Endothelial cell of umbilical vein (primary cell): ENCODE measurements at regions not wholly inside any gene's neighbourhood (a gene's known extent, or its start where the extent isn't known, plus 50 kb on each side); places are given as distances from the start of the nearest gene placed in this dataset.

Experiments used
- BruUV-seq: library from RNA; stranded (reverse); fragments of 400-500 nt; replicated peaks from 2 replicates; lab custom pipeline; 2021; lab: Mats Ljungman, UMichigan
- CTCF ChIA-PET: fragments of 300-600, 350-600 bp; sonication (Branson Sonifier 250); formaldehyde crosslinking; loops from one replicate; lab custom pipeline; 2021; ENCODE audit warnings: antibody characterized with exemption, inconsistent platforms; lab: Charles Lee
- POLR2A ChIA-PET: fragments of 300-600, 350-600 bp; sonication (Branson Sonifier 250); formaldehyde crosslinking; loops from one replicate; lab custom pipeline; 2021; ENCODE audit warnings: antibody characterized with exemption, inconsistent platforms; lab: Charles Lee
- DNase-seq: peaks from one replicate; pipeline ENCODE4 v3.0.0-alpha.2; 2011; ENCODE audit warnings: low read depth, low spot score
- FAIRE-seq: peaks from 2 replicates; lab custom pipeline; 2011; peaks lifted over from hg19 to GRCh38; lab: Jason Lieb, UNC
- H2AFZ ChIP-seq: 2 replicates; pipeline ENCODE4 v1.6.0; 2012; ENCODE audit warnings: low read depth, low read length, control low read depth, inconsistent platforms
- H3K27ac ChIP-seq: 2 replicates; pipeline ENCODE4 v1.5.1; 2011; ENCODE audit warnings: low read depth, mild to moderate bottlenecking, control low read depth, low read length, moderate library complexity; ENCODE audit not compliant: insufficient read depth
- H3K27me3 ChIP-seq, 2 experiments: 2 replicates each; pipeline versions ENCODE4 v1.6.0 to v1.6.1; 2011; ENCODE audit warnings: low read length in 2 of 2, mixed read lengths in 1 of 2; ENCODE audit not compliant: control insufficient read depth in 2 of 2, insufficient read depth in 2 of 2
- H3K36me3 ChIP-seq, 2 experiments: 2 replicates in 1 of 2; 3 replicates in 1 of 2; pipeline ENCODE4 v1.5.1; 2011; ENCODE audit warnings: low read length in 2 of 2, mild to moderate bottlenecking in 1 of 2, moderate library complexity in 1 of 2; ENCODE audit not compliant: control insufficient read depth in 2 of 2, insufficient read depth in 2 of 2; ENCODE audit errors: extremely low read depth in 1 of 2
- H3K4me1 ChIP-seq: 3 replicates; pipeline ENCODE4 v1.5.1; 2011; ENCODE audit warnings: mild to moderate bottlenecking, low read length; ENCODE audit not compliant: control insufficient read depth, insufficient read depth; ENCODE audit errors: extremely low read depth
- H3K4me2 ChIP-seq: 2 replicates; pipeline ENCODE4 v1.6.1; 2011; ENCODE audit warnings: low read length, control low read depth, mixed read lengths; ENCODE audit not compliant: insufficient read depth
- H3K4me3 ChIP-seq, 3 experiments: fragments of 200-600 bp in 1 of 3; sonication (generic), shearing (Covaris generic) in 1 of 3; replicated peaks in 1 of 3; 2 replicates each; pipeline ENCODE4 v1.5.1; 2011 to 2016; ENCODE audit warnings: control low read depth in 3 of 3, low read length in 3 of 3, mild to moderate bottlenecking in 2 of 3, inconsistent platforms in 1 of 3, low read depth in 1 of 3, moderate library complexity in 1 of 3; ENCODE audit not compliant: insufficient read depth in 1 of 3
- H3K79me2 ChIP-seq: 2 replicates; pipeline ENCODE4 v1.6.0; 2012; ENCODE audit warnings: low read length, inconsistent platforms; ENCODE audit not compliant: control insufficient read depth, insufficient read depth
- H3K9ac ChIP-seq: replicated peaks from 2 replicates; pipeline ENCODE3; 2011; ENCODE audit warnings: low read length, control low read depth; ENCODE audit not compliant: insufficient read depth; ENCODE audit errors: extremely low read depth
- H3K9me1 ChIP-seq: replicated peaks from 3 replicates; pipeline ENCODE4 v1.6.0; 2011; ENCODE audit warnings: mild to moderate bottlenecking, low read length; ENCODE audit not compliant: control insufficient read depth, insufficient read depth; ENCODE audit errors: extremely low read depth
- H3K9me3 ChIP-seq: replicated peaks from 2 replicates; pipeline ENCODE4 v1.5.1; 2012; ENCODE audit warnings: low read length, inconsistent platforms; ENCODE audit not compliant: control insufficient read depth, insufficient read depth
- H4K20me1 ChIP-seq: replicated peaks from 2 replicates; pipeline ENCODE3; 2011; ENCODE audit warnings: mild to moderate bottlenecking, low read length; ENCODE audit not compliant: control insufficient read depth, insufficient read depth; ENCODE audit errors: extremely low read depth
- EZH2 ChIP-seq: IDR thresholded peaks from 2 replicates; pipeline ENCODE4 v1.6.1; 2012; ENCODE audit warnings: borderline replicate concordance, low read depth, mild to moderate bottlenecking, moderate library complexity, low read length, inconsistent platforms; ENCODE audit not compliant: severe bottlenecking
- FOS ChIP-seq: IDR thresholded peaks from 2 replicates; pipeline ENCODE4 v1.6.1; 2011; ENCODE audit warnings: mild to moderate bottlenecking, low read length, moderate library complexity, borderline replicate concordance; ENCODE audit not compliant: insufficient read depth
- GATA2 ChIP-seq: IDR thresholded peaks from 2 replicates; pipeline ENCODE4 v1.7.0; 2011; ENCODE audit warnings: low read depth, mild to moderate bottlenecking, moderate library complexity, mixed read lengths, low read length; ENCODE audit not compliant: insufficient read length, insufficient read depth
- POLR2AphosphoS5 ChIP-seq: IDR thresholded peaks from 2 replicates; pipeline ENCODE4 v1.6.1; 2012; ENCODE audit warnings: low read depth, mild to moderate bottlenecking, control low read depth, low read length, moderate library complexity; ENCODE audit not compliant: insufficient read depth
- dilution Hi-C: fragments of 300-500 bp; cut with MboI; formaldehyde crosslinking; loops from one replicate; pipeline ENCODE4 v1.15.0; 2019; ENCODE audit warnings: low sequenced_read_pairs; ENCODE audit not compliant: extremely low pct_ligation_motif_present
- intact Hi-C: fragments of 100-400 bp; cut with micrococcal nuclease; formaldehyde crosslinking; loops from one replicate; pipeline ENCODE4 v1.10.0; 2022
- TF ChIP-seq, protein P1 (sequence below), 2 donors: IDR thresholded peaks; 1 replicate in 1 of 2; 2 replicates in 1 of 2; pipeline ENCODE4 v1.5.1; 2011; ENCODE audit warnings: low read length in 2 of 2, mild to moderate bottlenecking in 2 of 2, moderate library complexity in 2 of 2, control low read depth in 1 of 2, inconsistent platforms in 1 of 2, low read depth in 1 of 2; ENCODE audit not compliant: insufficient read depth in 1 of 2; ENCODE audit errors: extremely low read depth in 1 of 2

DNA sequence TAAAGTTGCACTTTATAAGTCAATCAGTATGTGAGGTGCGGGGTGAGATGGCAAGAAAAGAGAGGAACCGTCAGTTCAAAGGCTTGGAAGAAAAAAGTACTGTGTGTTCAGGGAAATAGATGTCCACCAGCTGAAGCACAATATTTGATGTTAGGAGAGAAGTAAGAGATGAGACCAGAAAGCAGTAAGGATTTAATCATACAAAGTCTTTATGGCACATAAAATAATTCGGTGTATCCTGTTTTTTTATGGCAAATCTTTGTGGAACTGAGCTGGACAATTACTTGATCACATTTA is 197.2 kb downstream of the FAXC start:
- BruUV-seq = no TSS peak
- POLR2A ChIA-PET = no interaction called here
- intact Hi-C loops (loop anchor here (1.0 kb wide), 1 partner anchor 90 kb away; no protein-coding TSS in a partner anchor), dilution Hi-C loops (no loop called here)
- CTCF ChIA-PET = interaction anchor here (0.6 to 7.6 kb wide), 6 partner anchors 8 to 152 kb away, joined by 3 to 52 read pairs (median 6); no protein-coding TSS in a partner anchor
- Histone ChIP-seq H4K20me1 (no peaks in the 10 kb centered on the region), H3K27me3 (no peaks in the 10 kb centered on the region), H3K9me3 (no peaks in the 10 kb centered on the region), H3K36me3 (no peaks in the 10 kb centered on the region), H3K4me1 (no peaks in the 10 kb centered on the region), H3K79me2 (no peaks in the 10 kb centered on the region), H3K9me1 (no peaks in the 10 kb centered on the region), H3K27ac (no peak overlapping the region), H2AFZ (no peak overlapping the region), H3K9ac (no peak overlapping the region), H3K4me2 (no peak overlapping the region), H3K4me3 (no peak overlapping the region)
- no peak for DNase-seq
- TF ChIP-seq GATA2 = no peak
- no peak for TF ChIP-seq POLR2AphosphoS5
- no peak for TF ChIP-seq EZH2
- TF ChIP-seq, protein P1, sequence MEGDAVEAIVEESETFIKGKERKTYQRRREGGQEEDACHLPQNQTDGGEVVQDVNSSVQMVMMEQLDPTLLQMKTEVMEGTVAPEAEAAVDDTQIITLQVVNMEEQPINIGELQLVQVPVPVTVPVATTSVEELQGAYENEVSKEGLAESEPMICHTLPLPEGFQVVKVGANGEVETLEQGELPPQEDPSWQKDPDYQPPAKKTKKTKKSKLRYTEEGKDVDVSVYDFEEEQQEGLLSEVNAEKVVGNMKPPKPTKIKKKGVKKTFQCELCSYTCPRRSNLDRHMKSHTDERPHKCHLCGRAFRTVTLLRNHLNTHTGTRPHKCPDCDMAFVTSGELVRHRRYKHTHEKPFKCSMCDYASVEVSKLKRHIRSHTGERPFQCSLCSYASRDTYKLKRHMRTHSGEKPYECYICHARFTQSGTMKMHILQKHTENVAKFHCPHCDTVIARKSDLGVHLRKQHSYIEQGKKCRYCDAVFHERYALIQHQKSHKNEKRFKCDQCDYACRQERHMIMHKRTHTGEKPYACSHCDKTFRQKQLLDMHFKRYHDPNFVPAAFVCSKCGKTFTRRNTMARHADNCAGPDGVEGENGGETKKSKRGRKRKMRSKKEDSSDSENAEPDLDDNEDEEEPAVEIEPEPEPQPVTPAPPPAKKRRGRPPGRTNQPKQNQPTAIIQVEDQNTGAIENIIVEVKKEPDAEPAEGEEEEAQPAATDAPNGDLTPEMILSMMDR (IDR thresholded peaks at IDR 0.05; ENCODE audit: extremely low read depth in 1 of 2, insufficient read depth in 1 of 2, low read depth in 1 of 2, low read length in 2 of 2) = no peak
- no peak for TF ChIP-seq FOS
- no peak for FAIRE-seq
